Right renal pelvis (tissue), 4 donors: ENCODE measurements at regions not wholly inside any gene's neighbourhood (a gene's known extent, or its start where the extent isn't known, plus 50 kb on each side); places are given as distances from the start of the nearest gene placed in this dataset.
A peak's percentile ranks its signal among the peaks of the same experiment; 100 is the strongest.
"Not testable (repeated sequence)": the region's sequence is repeated elsewhere in the genome, so short reads cannot be mapped to it uniquely, and the experiment has no call there.

Experiments used
- DNase-seq, 4 donors: peaks; one replicate each; pipeline ENCODE4 v3.0.0-alpha.2; 2013; ENCODE audit warnings: low read depth in 4 of 4, low spot score in 3 of 4, missing footprints in 1 of 4

GRCh38 chr10:6706725-6707124 is 126.6 kb upstream of the PRKCQ start:
- DNase-seq = no peak

GRCh38 chr10:6704896-6705295 is 124.8 kb upstream of the PRKCQ start:
- no peak for DNase-seq

- not testable (repeated sequence) for DNase-seq
Measured at GRCh38 chr10:6702833-6703232, 122.8 kb upstream of the PRKCQ start.

GRCh38 chr10:6702030-6702429 is 122.0 kb upstream of the PRKCQ start:
- DNase-seq = no peak

GRCh38 chr10:6701289-6701688 is 121.2 kb upstream of the PRKCQ start:
- no peak for DNase-seq

GRCh38 chr10:6700066-6700465 is 120.0 kb upstream of the PRKCQ start:
- DNase-seq = no peak

GRCh38 chr10:6699336-6699735 is 119.3 kb upstream of the PRKCQ start:
- no peak for DNase-seq

- DNase-seq = no peak
Measured at GRCh38 chr10:6695519-6695918, 115.4 kb upstream of the PRKCQ start.

GRCh38 chr10:6694447-6695140 is 114.5 kb upstream of the PRKCQ start:
- no peak for DNase-seq

- DNase-seq = no peak
Measured at GRCh38 chr10:6692856-6693255, 112.8 kb upstream of the PRKCQ start.

- no peak for DNase-seq
Measured at GRCh38 chr10:6692103-6692502, 112.0 kb upstream of the PRKCQ start.

GRCh38 chr10:6689036-6689435 is 109.0 kb upstream of the PRKCQ start:
- no peak for DNase-seq

- DNase-seq = no peak
Measured at GRCh38 chr10:6680735-6681134, 100.7 kb upstream of the PRKCQ start.

GRCh38 chr10:6678956-6679355 is 98.9 kb upstream of the PRKCQ start:
- no peak for DNase-seq

GRCh38 chr10:6678211-6678803 is 98.2 kb upstream of the PRKCQ start:
- peak in 3 of 4 donors; percentile 12 to 27 (median 26) for DNase-seq

- not testable (repeated sequence) for DNase-seq
Measured at GRCh38 chr10:6677129-6677528, 97.1 kb upstream of the PRKCQ start.

- no peak for DNase-seq
Measured at GRCh38 chr10:6674291-6674690, 94.2 kb upstream of the PRKCQ start.

GRCh38 chr10:6671976-6672375 is 91.9 kb upstream of the PRKCQ start:
- DNase-seq = no peak

GRCh38 chr10:6669269-6669859 is 89.3 kb upstream of the PRKCQ start:
- peak in 2 of 4 donors; percentile 25 to 36 for DNase-seq

GRCh38 chr10:6667679-6668270 is 87.7 kb upstream of the PRKCQ start:
- peak; percentile 38 to 51 (median 44) for DNase-seq

- no peak for DNase-seq
Measured at GRCh38 chr10:6667150-6667549, 87.1 kb upstream of the PRKCQ start.

GRCh38 chr10:6665847-6666246 is 85.8 kb upstream of the PRKCQ start:
- no peak for DNase-seq
